ENCODE measurements at regions not wholly inside any gene's neighbourhood (a gene's known extent, or its start where the extent isn't known, plus 50 kb on each side); places are given as distances from the start of the nearest gene placed in this dataset.

GRCh38 chr16:73663720-73664119 is 615.8 kb upstream of the ZFHX3 start (continued):
- no peak for TF ChIP-seq TAF1 (IDR thresholded peaks at IDR 0.05; ENCODE audit: borderline replicate concordance, low read depth, low read length)
- no peak for TF ChIP-seq SMAD1 (IDR thresholded peaks at IDR 0.05; ENCODE audit: low read depth, partially characterized antibody)
- TF ChIP-seq RELA (IDR thresholded peaks at IDR 0.05; ENCODE audit: borderline replicate concordance, partially characterized antibody): no peak
- TF ChIP-seq, protein P1, sequence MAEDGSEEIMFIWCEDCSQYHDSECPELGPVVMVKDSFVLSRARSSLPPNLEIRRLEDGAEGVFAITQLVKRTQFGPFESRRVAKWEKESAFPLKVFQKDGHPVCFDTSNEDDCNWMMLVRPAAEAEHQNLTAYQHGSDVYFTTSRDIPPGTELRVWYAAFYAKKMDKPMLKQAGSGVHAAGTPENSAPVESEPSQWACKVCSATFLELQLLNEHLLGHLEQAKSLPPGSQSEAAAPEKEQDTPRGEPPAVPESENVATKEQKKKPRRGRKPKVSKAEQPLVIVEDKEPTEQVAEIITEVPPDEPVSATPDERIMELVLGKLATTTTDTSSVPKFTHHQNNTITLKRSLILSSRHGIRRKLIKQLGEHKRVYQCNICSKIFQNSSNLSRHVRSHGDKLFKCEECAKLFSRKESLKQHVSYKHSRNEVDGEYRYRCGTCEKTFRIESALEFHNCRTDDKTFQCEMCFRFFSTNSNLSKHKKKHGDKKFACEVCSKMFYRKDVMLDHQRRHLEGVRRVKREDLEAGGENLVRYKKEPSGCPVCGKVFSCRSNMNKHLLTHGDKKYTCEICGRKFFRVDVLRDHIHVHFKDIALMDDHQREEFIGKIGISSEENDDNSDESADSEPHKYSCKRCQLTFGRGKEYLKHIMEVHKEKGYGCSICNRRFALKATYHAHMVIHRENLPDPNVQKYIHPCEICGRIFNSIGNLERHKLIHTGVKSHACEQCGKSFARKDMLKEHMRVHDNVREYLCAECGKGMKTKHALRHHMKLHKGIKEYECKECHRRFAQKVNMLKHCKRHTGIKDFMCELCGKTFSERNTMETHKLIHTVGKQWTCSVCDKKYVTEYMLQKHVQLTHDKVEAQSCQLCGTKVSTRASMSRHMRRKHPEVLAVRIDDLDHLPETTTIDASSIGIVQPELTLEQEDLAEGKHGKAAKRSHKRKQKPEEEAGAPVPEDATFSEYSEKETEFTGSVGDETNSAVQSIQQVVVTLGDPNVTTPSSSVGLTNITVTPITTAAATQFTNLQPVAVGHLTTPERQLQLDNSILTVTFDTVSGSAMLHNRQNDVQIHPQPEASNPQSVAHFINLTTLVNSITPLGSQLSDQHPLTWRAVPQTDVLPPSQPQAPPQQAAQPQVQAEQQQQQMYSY (CRISPR knock-in tag; IDR thresholded peaks at IDR 0.05): no peak
- no peak for TF ChIP-seq ELK1 (IDR thresholded peaks at IDR 0.05; ENCODE audit: low read depth, low read length)
- TF ChIP-seq BCLAF1 (IDR thresholded peaks at IDR 0.05): no peak
- no peak for TF ChIP-seq ATF7 (IDR thresholded peaks at IDR 0.05; ENCODE audit: low read depth)
- TF ChIP-seq RAD51 (IDR thresholded peaks at IDR 0.05): no peak
- TF ChIP-seq SP1 (IDR thresholded peaks at IDR 0.05; ENCODE audit: low read depth, low read length): no peak
- TF ChIP-seq NFIC (IDR thresholded peaks at IDR 0.05; ENCODE audit: low read depth, low read length): no peak
